Right cardiac atrium (tissue), 5 donors: ENCODE measurements at regions not wholly inside any gene's neighbourhood (a gene's known extent, or its start where the extent isn't known, plus 50 kb on each side); places are given as distances from the start of the nearest gene placed in this dataset.

Experiments used
- ATAC-seq, 2 donors: fragments of 200-7000 bp; cut with Tn5 transposase; one replicate each; pipeline versions ENCODE4 v1.8.0 to v1.9.1; 2020; ENCODE audit warnings: moderate library complexity in 2 of 2, mild to moderate bottlenecking in 1 of 2
- DNase-seq, 3 donors: peaks; one replicate each; pipeline ENCODE4 v3.0.0-alpha.2; 2020
- H3K27ac ChIP-seq: one replicate; pipeline ENCODE4 v1.5.1; 2013; ENCODE audit warnings: mild to moderate bottlenecking, low read length, control low read depth, moderate library complexity
- H3K27me3 ChIP-seq: one replicate; pipeline ENCODE4 v1.6.1; 2013; ENCODE audit not compliant: control insufficient read depth, insufficient read depth
- H3K4me1 ChIP-seq: one replicate; pipeline ENCODE4 v1.6.1; 2013; ENCODE audit warnings: low read length; ENCODE audit not compliant: control insufficient read depth, insufficient read depth
- H3K4me3 ChIP-seq: one replicate; pipeline ENCODE4 v1.5.1; 2013; ENCODE audit warnings: low read length, control low read depth
- H3K9me3 ChIP-seq: one replicate; pipeline ENCODE4 v1.6.1; 2013; ENCODE audit warnings: low read length; ENCODE audit not compliant: control insufficient read depth
- WGBS: extraction: QIAGEN DNeasy Blood & Tissue Kit; methylation state at CpG from one replicate; pipeline ENCODE4 v1.1.7; 2013; 5-methylcytosine and 5-hydroxymethylcytosine counted together
- intact Hi-C, 4 donors: fragments of 100-400 bp; cut with DNase I; formaldehyde crosslinking; loops; one replicate each; pipeline versions ENCODE4 v1.11.0 to v1.14.0; 2022 to 2023
- donor health status: healthy with polysubstance abuse.
- donor health status: DM: no; HTN: yes; CAD: no.
- donor health status: DM: no; HTN: no; CAD: no.
- donor health status: DM: no; HTN: yes; CAD: no; lungs with severe emphysema.
- donor health status: DM: yes; HTN: yes; CAD: no.

DNA sequence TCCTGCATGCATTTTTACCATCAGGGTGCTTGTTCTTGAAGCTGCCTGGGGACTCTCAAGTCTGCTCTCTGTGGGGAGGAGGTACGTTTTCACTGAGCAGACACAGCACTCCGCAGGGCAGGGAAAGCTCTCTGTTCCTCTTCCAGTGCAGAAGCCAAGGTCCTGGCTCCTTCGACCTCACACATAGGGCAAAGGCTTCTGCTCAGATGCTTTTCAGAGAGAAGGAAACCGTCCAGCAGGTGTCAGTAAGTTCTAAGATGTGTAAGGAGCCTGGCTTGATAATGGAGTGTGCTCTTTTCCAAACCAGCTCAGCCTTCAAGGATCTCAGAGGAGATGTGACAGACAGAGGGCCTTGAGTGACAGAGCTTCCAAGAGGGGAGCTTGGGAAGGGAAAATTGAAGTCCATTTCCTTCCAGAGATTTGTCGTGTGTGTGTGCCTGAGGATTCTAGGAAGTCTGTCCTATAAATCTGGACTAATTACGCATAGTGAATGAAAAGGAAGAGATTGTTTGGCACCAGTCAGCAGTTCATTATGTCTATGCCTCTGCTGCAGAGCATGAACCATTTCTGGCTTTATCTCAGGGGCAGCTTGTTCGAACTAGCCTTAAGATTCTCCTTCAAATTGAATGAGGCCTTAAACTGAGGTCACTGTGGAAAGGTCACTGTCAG lies 67.3 kb upstream of the UPP2 start:
- H3K4me1 ChIP-seq, result no peaks in the 10 kb centered on the region
- H3K4me3 ChIP-seq, result no peak overlapping the region
- intact Hi-C loops, result loop anchor here in 3 of 4 donors (5.0 kb wide), 1 partner anchor 718 kb away; no protein-coding TSS in a partner anchor
- H3K27ac ChIP-seq, result no peak overlapping the region
- WGBS, result 40% methylated on average over 7 of the region's 7 CpGs
- no peaks in the 10 kb centered on the region for H3K9me3 ChIP-seq
- no peak for DNase-seq
- peak; percentile 79 to 82 for ATAC-seq
- no peaks in the 10 kb centered on the region for H3K27me3 ChIP-seq

- no peaks in the 10 kb centered on the region for H3K4me1 ChIP-seq
- no peaks in the 10 kb centered on the region for H3K27me3 ChIP-seq
- intact Hi-C loops, result loop anchor here in 3 of 4 donors (5.0 kb wide), 1 partner anchor 721 kb away; no protein-coding TSS in a partner anchor
- DNase-seq (no peak), ATAC-seq (no peak)
- H3K27ac ChIP-seq, result no peak overlapping the region
- H3K9me3 ChIP-seq, result no peaks in the 10 kb centered on the region
- 63% methylated on average over 4 of the region's 4 CpGs for WGBS
- no peak overlapping the region for H3K4me3 ChIP-seq
Measured at GRCh38 chr2:158031371-158031770, 70.3 kb upstream of the UPP2 start.

GRCh38 chr2:158025255-158025996 lies 76.2 kb upstream of the UPP2 start:
- 75% methylated on average over 11 of the region's 11 CpGs for WGBS
- H3K27me3 ChIP-seq, result no peaks in the 10 kb centered on the region
- no peaks in the 10 kb centered on the region for H3K9me3 ChIP-seq
- H3K27ac ChIP-seq, result no peak overlapping the region
- no peaks in the 10 kb centered on the region for H3K4me1 ChIP-seq
- no peak overlapping the region for H3K4me3 ChIP-seq
- intact Hi-C loops, result no loop called here
- DNase-seq (no peak), ATAC-seq (peak; percentile 22 to 35)

GRCh38 chr2:158024288-158024898 lies 77.3 kb upstream of the UPP2 start:
- DNase-seq, result peak in 2 of 3 donors; percentile 30 to 68

GRCh38 chr2:158022888-158023287 lies 78.8 kb upstream of the UPP2 start:
- intact Hi-C loops, result loop anchor here in 2 of 4 donors (5.0 kb wide), 2 partner anchors 729 to 734 kb away; no protein-coding TSS in a partner anchor
- H3K4me3 ChIP-seq, result no peak overlapping the region
- no peak for DNase-seq

More at GRCh38 chr2:158024288-158024898, 77.3 kb upstream of the UPP2 start:
- Histone ChIP-seq H3K27me3 (no peaks in the 10 kb centered on the region), H3K4me3 (no peak overlapping the region), H3K9me3 (no peaks in the 10 kb centered on the region), H3K27ac (no peak overlapping the region), H3K4me1 (no peaks in the 10 kb centered on the region)
- intact Hi-C loops, result loop anchor here in 2 of 4 donors (5.0 kb wide), 2 partner anchors 728 to 733 kb away; no protein-coding TSS in a partner anchor
- ATAC-seq, result peak in 1 of 2 donors; percentile 44
- WGBS, result 3% methylated on average over 4 of the region's 4 CpGs

GRCh38 chr2:158021226-158021625 lies 80.5 kb upstream of the UPP2 start:
- Histone ChIP-seq H3K4me3 (no peak overlapping the region), H3K4me1 (no peaks in the 10 kb centered on the region), H3K27me3 (no peaks in the 10 kb centered on the region), H3K27ac (no peak overlapping the region), H3K9me3 (no peaks in the 10 kb centered on the region)
- 90% methylated on average over 3 of the region's 3 CpGs for WGBS
- intact Hi-C loops, result loop anchor here in 2 of 4 donors (5.0 kb wide), 2 partner anchors 731 to 736 kb away; no protein-coding TSS in a partner anchor
- DNase-seq, result no peak
- ATAC-seq, result no peak

More at GRCh38 chr2:158022888-158023287, 78.8 kb upstream of the UPP2 start:
- no peaks in the 10 kb centered on the region for H3K4me1 ChIP-seq
- no peaks in the 10 kb centered on the region for H3K27me3 ChIP-seq
- H3K27ac ChIP-seq, result no peak overlapping the region
- no peak for ATAC-seq
- no peaks in the 10 kb centered on the region for H3K9me3 ChIP-seq
- 79% methylated on average over 1 of the region's 1 CpG for WGBS

- intact Hi-C loops, result no loop called here
- H3K4me3 ChIP-seq, result no peak overlapping the region
Measured at GRCh38 chr2:158015428-158016076, 86.1 kb upstream of the UPP2 start.

GRCh38 chr2:158013891-158014290 lies 87.8 kb upstream of the UPP2 start:
- Histone ChIP-seq H3K4me3 (no peak overlapping the region), H3K27me3 (no peaks in the 10 kb centered on the region), H3K27ac (no peak overlapping the region), H3K4me1 (peaks cover 2% of the 10 kb centered on the region), H3K9me3 (no peaks in the 10 kb centered on the region)
- intact Hi-C loops, result loop anchor here in 2 of 4 donors (5.0 kb wide), 2 partner anchors 237 to 517 kb away; no protein-coding TSS in a partner anchor
- 77% methylated on average over 1 of the region's 1 CpG for WGBS
- ATAC-seq (no peak), DNase-seq (no peak)

More at GRCh38 chr2:158015428-158016076, 86.1 kb upstream of the UPP2 start:
- DNase-seq (no peak), ATAC-seq (no peak)
- H3K27ac ChIP-seq, result no peak overlapping the region
- 74% methylated on average over 4 of the region's 4 CpGs for WGBS
- no peaks in the 10 kb centered on the region for H3K9me3 ChIP-seq
- H3K4me1 ChIP-seq, result no peaks in the 10 kb centered on the region
- H3K27me3 ChIP-seq, result no peaks in the 10 kb centered on the region

GRCh38 chr2:158011055-158011771 lies 90.5 kb upstream of the UPP2 start:
- H3K27ac ChIP-seq, result no peak overlapping the region
- H3K9me3 ChIP-seq, result no peaks in the 10 kb centered on the region
- 90% methylated on average over 5 of the region's 5 CpGs for WGBS
- no peak overlapping the region for H3K4me3 ChIP-seq
- H3K27me3 ChIP-seq, result no peaks in the 10 kb centered on the region
- peaks cover 2% of the 10 kb centered on the region for H3K4me1 ChIP-seq
- no peak for ATAC-seq
- no peak for DNase-seq
- intact Hi-C loops, result loop anchor here in 3 of 4 donors (2.0 to 5.0 kb wide), 3 partner anchors 234 to 514 kb away; no protein-coding TSS in a partner anchor

DNA sequence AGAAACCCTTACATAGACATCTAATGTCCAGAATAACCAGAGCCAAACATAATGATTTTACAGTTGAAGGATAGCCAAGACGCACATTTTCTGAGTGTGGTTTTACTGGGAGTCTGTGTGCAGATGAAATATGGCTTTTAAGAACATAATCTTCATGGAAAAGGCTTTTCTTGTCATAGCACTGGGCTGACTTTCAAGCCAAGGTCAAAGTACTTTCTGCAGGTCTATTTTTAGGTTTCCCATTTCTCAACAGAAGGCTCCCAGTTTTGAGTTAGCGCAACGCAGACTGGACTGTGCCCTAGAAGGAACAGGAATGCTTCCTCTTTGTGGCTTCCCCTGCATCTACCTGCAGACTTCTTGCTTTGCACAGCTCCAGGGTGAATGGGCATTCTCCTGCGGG lies 92.3 kb upstream of the UPP2 start:
- intact Hi-C loops, result loop anchor here (2.0 to 10.0 kb wide), 4 partner anchors 232 to 515 kb away; no protein-coding TSS in a partner anchor
- H3K27me3 ChIP-seq, result no peaks in the 10 kb centered on the region
- H3K27ac ChIP-seq, result no peak overlapping the region
- ATAC-seq, result no peak
- DNase-seq, result no peak
- no peak overlapping the region for H3K4me3 ChIP-seq
- peaks cover 2% of the 10 kb centered on the region for H3K4me1 ChIP-seq
- 45% methylated on average over 4 of the region's 4 CpGs for WGBS
- no peaks in the 10 kb centered on the region for H3K9me3 ChIP-seq
